G401.6 (cell line): ENCODE measurements at regions not wholly inside any gene's neighbourhood (a gene's known extent, or its start where the extent isn't known, plus 50 kb on each side); places are given as distances from the start of the nearest gene placed in this dataset.
A peak's percentile ranks its signal among the peaks of the same experiment; 100 is the strongest.
"Not testable (repeated sequence)": the region's sequence is repeated elsewhere in the genome, so short reads cannot be mapped to it uniquely, and the experiment has no call there.

Experiments
- FAIRE-seq: peaks from 2 replicates; lab custom pipeline; 2012; peaks lifted over from hg19 to GRCh38; lab: Jason Lieb, UNC

- FAIRE-seq = no peak
Measured at GRCh38 chr14:30373526-30373925, 185.4 kb upstream of the G2E3 start.

GRCh38 chr14:30375296-30375892 lies 183.6 kb upstream of the G2E3 start:
- no peak for FAIRE-seq

- no peak for FAIRE-seq
Measured at GRCh38 chr14:30381861-30382480, 177.0 kb upstream of the G2E3 start.

GRCh38 chr14:30385925-30386324 lies 173.0 kb upstream of the G2E3 start:
- FAIRE-seq = no peak

- no peak for FAIRE-seq
Measured at GRCh38 chr14:30387871-30388270, 171.1 kb upstream of the G2E3 start.

GRCh38 chr14:30389134-30389876 lies 169.7 kb upstream of the G2E3 start:
- no peak for FAIRE-seq

GRCh38 chr14:30389877-30390385 lies 169.0 kb upstream of the G2E3 start:
- FAIRE-seq = no peak

- no peak for FAIRE-seq
Measured at GRCh38 chr14:30395065-30395464, 163.9 kb upstream of the G2E3 start.

DNA sequence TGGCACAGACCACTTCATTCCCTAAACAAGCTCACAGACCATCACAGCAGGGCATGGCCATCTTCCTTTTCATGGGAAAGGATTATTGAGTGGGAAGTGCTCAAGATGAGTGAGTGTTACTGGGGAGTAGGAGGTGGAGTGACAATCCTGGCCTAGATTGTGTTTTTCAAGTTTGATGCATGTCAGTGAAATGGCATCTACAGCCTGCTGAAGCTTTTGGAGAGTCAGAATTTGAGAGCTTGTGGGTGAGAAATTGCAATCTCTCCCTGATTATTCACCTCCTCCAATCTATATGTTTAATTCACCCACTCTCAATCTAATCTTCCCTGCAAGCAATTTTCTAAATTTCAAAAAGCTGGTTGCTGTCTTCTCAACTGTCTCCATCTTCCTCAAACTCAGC lies 156.1 kb upstream of the G2E3 start:
- no peak for FAIRE-seq

- FAIRE-seq = no peak
Measured at GRCh38 chr14:30403791-30404190, 155.2 kb upstream of the G2E3 start.

- FAIRE-seq = not testable (repeated sequence)
Measured at GRCh38 chr14:30409508-30410015, 149.4 kb upstream of the G2E3 start.

GRCh38 chr14:30410986-30411385 lies 148.0 kb upstream of the G2E3 start:
- FAIRE-seq = no peak

- not testable (repeated sequence) for FAIRE-seq
Measured at GRCh38 chr14:30413184-30413583, 145.8 kb upstream of the G2E3 start.

GRCh38 chr14:30417121-30417520 lies 141.8 kb upstream of the G2E3 start:
- FAIRE-seq = no peak

DNA sequence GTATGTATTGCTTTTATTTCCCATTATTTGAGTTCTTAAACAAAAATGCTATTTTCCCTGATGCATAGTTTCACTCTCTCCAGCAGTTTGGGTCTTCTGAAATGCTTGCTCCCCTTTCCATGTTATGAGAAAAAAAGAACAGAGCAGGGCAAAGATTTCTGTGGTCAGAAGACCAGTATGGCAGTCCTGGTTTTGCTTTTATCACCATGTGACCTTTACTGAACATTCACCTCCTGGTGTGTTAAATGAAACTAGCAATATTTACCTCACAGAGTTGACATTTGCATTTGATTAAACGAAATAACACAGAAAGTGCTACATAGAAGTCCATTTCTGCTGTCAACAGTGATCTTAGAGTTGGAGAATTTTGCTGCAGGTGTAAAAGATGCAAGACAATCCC lies 141.0 kb upstream of the G2E3 start:
- no peak for FAIRE-seq

GRCh38 chr14:30419037-30419436 lies 139.9 kb upstream of the G2E3 start:
- no peak for FAIRE-seq

DNA sequence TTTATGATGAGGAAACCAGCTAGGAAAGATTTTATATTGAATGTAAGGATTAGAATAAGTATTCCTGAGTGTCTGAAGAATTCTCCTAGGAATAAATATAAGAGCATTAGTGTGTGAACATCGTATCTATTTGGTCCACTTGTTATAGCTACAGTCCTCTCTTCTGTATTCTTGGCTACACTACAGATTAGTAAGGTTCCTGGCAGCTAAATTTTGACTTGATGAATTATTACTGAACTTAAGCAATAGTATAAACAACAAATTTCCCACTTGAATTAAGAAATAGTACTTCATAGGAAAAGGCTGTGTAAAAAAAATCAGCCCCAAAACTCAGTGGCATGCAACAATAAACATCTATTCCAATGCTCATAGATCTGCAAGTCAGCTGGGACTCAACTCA lies 138.4 kb upstream of the G2E3 start:
- no peak for FAIRE-seq

DNA sequence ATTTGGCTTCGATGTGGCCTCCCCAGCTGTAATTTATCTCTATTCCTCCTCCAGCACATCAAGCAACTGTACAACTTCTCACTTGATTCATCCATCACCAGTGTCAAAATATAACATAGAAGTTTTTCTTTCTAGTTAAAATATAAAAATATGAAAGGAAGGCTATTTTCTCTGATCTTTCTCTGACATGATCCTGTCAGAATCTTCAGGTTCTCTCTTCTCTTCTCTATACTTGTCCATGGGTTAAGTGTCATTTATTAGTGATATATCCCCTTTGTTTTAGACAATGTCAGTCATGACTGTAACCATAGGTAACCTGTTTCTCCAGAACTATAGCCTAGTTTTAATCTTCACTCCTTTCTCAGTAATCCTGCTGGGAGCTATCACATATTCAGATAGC lies 132.5 kb upstream of the G2E3 start:
- no peak for FAIRE-seq

DNA sequence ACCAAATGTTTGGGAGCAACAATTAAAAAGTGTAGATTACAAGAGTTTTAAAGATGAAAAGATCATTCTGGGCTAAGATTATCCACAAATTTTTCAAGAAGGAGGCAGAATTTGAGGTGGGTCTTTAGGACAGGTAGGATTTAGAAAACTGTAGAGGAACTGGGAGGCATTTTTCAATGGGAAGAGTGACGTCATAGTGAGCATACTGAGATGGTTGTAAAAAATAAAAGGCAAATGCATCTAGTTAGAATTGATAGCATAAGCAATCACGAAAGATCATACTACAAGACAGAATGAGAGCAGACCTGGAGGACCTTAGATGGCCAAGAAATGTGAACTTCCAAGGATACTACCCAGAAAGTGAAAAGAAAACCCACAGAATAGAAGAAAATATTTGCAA lies 131.6 kb upstream of the G2E3 start:
- FAIRE-seq = no peak

GRCh38 chr14:30427846-30428245 lies 131.1 kb upstream of the G2E3 start:
- no peak for FAIRE-seq

GRCh38 chr14:30431552-30431951 lies 127.4 kb upstream of the G2E3 start:
- peak; percentile 73 for FAIRE-seq

DNA sequence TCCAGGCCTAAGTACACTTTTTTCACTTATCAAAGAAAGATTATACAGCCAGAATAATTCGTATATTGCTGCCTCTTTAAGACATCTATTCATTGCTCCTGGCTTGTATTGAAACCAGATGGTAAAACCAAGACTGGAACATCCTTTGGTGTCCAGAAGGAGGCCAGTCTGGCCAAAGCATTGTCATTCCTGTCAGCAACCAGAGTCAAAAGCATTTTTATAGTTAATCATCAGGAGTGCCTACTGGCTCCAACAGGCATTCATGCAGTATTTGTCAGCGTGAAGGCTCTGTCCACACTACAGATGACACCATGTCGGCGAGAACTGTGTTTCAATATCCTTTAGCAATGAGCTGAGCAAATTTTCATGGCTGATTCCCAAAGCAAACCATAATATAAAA lies 118.0 kb upstream of the G2E3 start:
- FAIRE-seq = no peak

- FAIRE-seq = peak; percentile 63
Measured at GRCh38 chr14:30443368-30444007, 115.5 kb upstream of the G2E3 start.
